SK-N-SH treated with all-trans-retinoic acid at 6 μM for 48 hours (cell line): ENCODE measurements at regions not wholly inside any gene's neighbourhood (a gene's known extent, or its start where the extent isn't known, plus 50 kb on each side); places are given as distances from the start of the nearest gene placed in this dataset.

Experiments used
- ATAC-seq: fragments of 200-7000 bp; cut with Tn5 transposase; 3 replicates; pipeline ENCODE4 v1.9.1; 2020; ENCODE audit warnings: mild to moderate bottlenecking, moderate library complexity
- ARNTL ChIP-seq: fragments of 450-650 bp; formaldehyde crosslinking; IDR thresholded peaks from 2 replicates; pipeline ENCODE4 v1.5.0; 2020; ENCODE audit warnings: low read depth, mild to moderate bottlenecking, moderate library complexity, borderline replicate concordance
- BACH2 ChIP-seq: fragments of 250-450 bp; sonication (Bioruptor Pico); IDR thresholded peaks from 2 replicates; pipeline ENCODE4 v1.9.0; 2021; ENCODE audit warnings: mild to moderate bottlenecking, borderline replicate concordance
- CSDC2 ChIP-seq: fragments of 250-450 bp; sonication (Bioruptor Pico); IDR thresholded peaks from 2 replicates; pipeline ENCODE4 v1.5.0; 2020; ENCODE audit warnings: mild to moderate bottlenecking, moderate library complexity
- ESRRG ChIP-seq: fragments of 250-450 bp; sonication (Bioruptor Pico); IDR thresholded peaks from 2 replicates; pipeline ENCODE4 v1.6.1; 2021; ENCODE audit warnings: mild to moderate bottlenecking
- PPARA ChIP-seq: fragments of 250-450 bp; sonication (Bioruptor Pico); IDR thresholded peaks from 2 replicates; pipeline ENCODE4 v1.5.0; 2020; ENCODE audit warnings: mild to moderate bottlenecking, borderline replicate concordance
- RARB ChIP-seq: fragments of 250-450 bp; sonication (Bioruptor Pico); IDR thresholded peaks from 2 replicates; pipeline ENCODE4 v1.8.0; 2021; ENCODE audit warnings: mild to moderate bottlenecking, moderate library complexity
- TCF4 ChIP-seq: fragments of 250-450 bp; sonication (Bioruptor Pico); IDR thresholded peaks from 2 replicates; pipeline ENCODE4 v1.8.0; 2021; ENCODE audit warnings: mild to moderate bottlenecking, moderate library complexity, borderline replicate concordance
- TOX ChIP-seq: fragments of 250-450 bp; sonication (Bioruptor Pico); IDR thresholded peaks from 2 replicates; pipeline ENCODE4 v1.8.0; 2021; ENCODE audit warnings: mild to moderate bottlenecking, moderate library complexity, borderline replicate concordance
- ZFP30 ChIP-seq: fragments of 450-650 bp; formaldehyde crosslinking; IDR thresholded peaks from 2 replicates; pipeline ENCODE4 v1.5.0; 2022; ENCODE audit warnings: mild to moderate bottlenecking, moderate library complexity
- ZNF565 ChIP-seq: fragments of 450-650 bp; formaldehyde crosslinking; conservative IDR thresholded peaks from 2 replicates; pipeline ENCODE4 v1.5.0; 2020; ENCODE audit warnings: low read depth, mild to moderate bottlenecking, moderate library complexity
- ZNF70 ChIP-seq: fragments of 450-650 bp; formaldehyde crosslinking; IDR thresholded peaks from 2 replicates; pipeline ENCODE4 v1.5.0; 2020; ENCODE audit warnings: mild to moderate bottlenecking, moderate library complexity
- ZNF8 ChIP-seq: fragments of 450-650 bp; formaldehyde crosslinking; IDR thresholded peaks from 2 replicates; pipeline ENCODE4 v1.5.0; 2020; ENCODE audit warnings: mild to moderate bottlenecking, moderate library complexity
- TF ChIP-seq, protein P1 (sequence below): fragments of 250-450 bp; sonication (Bioruptor Pico); IDR thresholded peaks from 2 replicates; pipeline ENCODE4 v1.8.0; 2020; ENCODE audit warnings: mild to moderate bottlenecking, moderate library complexity, borderline replicate concordance
- TF ChIP-seq, protein P2 (sequence below): fragments of 250-450 bp; sonication (Bioruptor Pico); IDR thresholded peaks from 2 replicates; pipeline ENCODE4 v1.8.0; 2021; ENCODE audit warnings: low read depth, mild to moderate bottlenecking, moderate library complexity, borderline replicate concordance
- TF ChIP-seq, protein P3 (sequence below): fragments of 250-450 bp; sonication (Bioruptor Pico); IDR thresholded peaks from 2 replicates; pipeline ENCODE4 v1.5.0; 2020; ENCODE audit warnings: mild to moderate bottlenecking, moderate library complexity
- TF ChIP-seq, protein P4 (sequence below): fragments of 250-450 bp; sonication (Bioruptor Pico); IDR thresholded peaks from 2 replicates; pipeline ENCODE4 v1.5.1; 2020; ENCODE audit warnings: low read depth, mild to moderate bottlenecking, moderate library complexity
- TF ChIP-seq, protein P5 (sequence below): fragments of 250-450 bp; sonication (Bioruptor Pico); IDR thresholded peaks from 2 replicates; pipeline ENCODE4 v1.5.1; 2021; ENCODE audit warnings: mild to moderate bottlenecking, moderate library complexity

DNA sequence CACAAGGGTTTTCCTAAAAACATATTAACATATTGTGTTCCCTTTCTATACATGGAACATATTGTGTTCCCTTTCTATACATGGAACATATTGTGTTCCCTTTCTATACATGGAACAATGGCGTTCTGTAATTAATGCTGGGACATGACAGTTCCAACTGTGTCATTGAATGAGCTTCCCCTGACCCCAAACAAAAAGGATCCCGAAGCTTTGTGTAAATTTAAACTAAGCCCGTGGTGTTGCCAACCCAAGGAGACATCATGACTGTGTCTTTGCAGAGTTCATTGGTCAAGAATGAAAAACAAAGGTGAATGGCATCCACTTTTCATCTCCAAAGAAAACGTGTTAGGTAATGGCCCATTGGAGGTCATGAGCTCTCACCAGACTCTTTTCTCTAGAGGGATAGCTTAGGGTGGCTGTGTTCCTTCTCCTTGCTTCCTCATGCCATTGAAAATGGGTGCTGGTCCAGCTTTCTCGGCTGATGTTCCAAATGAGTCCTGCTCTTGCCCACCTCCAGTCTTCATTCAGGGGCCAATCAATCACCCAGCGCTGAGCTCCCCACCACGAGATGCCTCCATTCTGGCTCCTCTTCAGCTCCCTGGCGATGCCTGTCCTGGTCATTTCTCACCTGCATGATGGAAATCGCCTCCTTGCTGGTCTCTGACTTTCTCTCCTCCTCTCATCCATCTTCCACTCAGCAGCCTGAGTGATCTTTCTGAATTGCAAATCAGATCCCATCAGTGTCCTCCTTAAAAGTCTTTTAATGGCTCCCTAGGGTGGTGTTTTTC, 156.1 kb downstream of the VRK1 start (continued):
- TF ChIP-seq, protein P1, sequence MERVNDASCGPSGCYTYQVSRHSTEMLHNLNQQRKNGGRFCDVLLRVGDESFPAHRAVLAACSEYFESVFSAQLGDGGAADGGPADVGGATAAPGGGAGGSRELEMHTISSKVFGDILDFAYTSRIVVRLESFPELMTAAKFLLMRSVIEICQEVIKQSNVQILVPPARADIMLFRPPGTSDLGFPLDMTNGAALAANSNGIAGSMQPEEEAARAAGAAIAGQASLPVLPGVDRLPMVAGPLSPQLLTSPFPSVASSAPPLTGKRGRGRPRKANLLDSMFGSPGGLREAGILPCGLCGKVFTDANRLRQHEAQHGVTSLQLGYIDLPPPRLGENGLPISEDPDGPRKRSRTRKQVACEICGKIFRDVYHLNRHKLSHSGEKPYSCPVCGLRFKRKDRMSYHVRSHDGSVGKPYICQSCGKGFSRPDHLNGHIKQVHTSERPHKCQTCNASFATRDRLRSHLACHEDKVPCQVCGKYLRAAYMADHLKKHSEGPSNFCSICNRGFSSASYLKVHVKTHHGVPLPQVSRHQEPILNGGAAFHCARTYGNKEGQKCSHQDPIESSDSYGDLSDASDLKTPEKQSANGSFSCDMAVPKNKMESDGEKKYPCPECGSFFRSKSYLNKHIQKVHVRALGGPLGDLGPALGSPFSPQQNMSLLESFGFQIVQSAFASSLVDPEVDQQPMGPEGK (CRISPR knock-in tag) = no peak
- TF ChIP-seq BACH2 (CRISPR knock-in tag) (no peak), ZNF70 (CRISPR knock-in tag) (no peak), ZNF8 (CRISPR knock-in tag) (no peak), TOX (CRISPR knock-in tag) (no peak), ZFP30 (CRISPR knock-in tag) (no peak), ARNTL (CRISPR knock-in tag) (no peak), RARB (CRISPR knock-in tag) (no peak)

DNA sequence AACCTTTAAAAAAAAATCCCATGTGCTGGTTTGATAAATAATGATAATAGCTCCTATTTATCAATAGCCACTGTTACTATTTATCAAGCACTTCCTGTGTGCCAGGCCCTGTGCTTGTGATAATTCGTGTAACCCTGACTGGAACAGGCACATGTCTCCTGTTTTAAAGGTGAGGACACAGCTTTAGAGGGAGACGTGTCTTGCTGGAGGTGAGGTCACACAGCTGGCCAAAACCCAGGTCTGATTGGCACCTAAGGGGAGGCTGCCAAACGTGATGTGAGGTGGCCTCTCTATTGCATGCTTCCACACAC, 156.6 kb downstream of the VRK1 start:
- no peak for ATAC-seq
- no peak for TF ChIP-seq CSDC2 (CRISPR knock-in tag)
- TF ChIP-seq RARB (CRISPR knock-in tag) = no peak
- TF ChIP-seq TCF4 (CRISPR knock-in tag) = no peak
- TF ChIP-seq, protein P2, sequence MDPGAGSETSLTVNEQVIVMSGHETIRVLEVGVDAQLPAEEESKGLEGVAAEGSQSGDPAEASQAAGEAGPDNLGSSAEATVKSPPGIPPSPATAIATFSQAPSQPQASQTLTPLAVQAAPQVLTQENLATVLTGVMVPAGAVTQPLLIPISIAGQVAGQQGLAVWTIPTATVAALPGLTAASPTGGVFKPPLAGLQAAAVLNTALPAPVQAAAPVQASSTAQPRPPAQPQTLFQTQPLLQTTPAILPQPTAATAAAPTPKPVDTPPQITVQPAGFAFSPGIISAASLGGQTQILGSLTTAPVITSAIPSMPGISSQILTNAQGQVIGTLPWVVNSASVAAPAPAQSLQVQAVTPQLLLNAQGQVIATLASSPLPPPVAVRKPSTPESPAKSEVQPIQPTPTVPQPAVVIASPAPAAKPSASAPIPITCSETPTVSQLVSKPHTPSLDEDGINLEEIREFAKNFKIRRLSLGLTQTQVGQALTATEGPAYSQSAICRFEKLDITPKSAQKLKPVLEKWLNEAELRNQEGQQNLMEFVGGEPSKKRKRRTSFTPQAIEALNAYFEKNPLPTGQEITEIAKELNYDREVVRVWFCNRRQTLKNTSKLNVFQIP (CRISPR knock-in tag) = no peak
- TF ChIP-seq ZNF565 = no peak

DNA sequence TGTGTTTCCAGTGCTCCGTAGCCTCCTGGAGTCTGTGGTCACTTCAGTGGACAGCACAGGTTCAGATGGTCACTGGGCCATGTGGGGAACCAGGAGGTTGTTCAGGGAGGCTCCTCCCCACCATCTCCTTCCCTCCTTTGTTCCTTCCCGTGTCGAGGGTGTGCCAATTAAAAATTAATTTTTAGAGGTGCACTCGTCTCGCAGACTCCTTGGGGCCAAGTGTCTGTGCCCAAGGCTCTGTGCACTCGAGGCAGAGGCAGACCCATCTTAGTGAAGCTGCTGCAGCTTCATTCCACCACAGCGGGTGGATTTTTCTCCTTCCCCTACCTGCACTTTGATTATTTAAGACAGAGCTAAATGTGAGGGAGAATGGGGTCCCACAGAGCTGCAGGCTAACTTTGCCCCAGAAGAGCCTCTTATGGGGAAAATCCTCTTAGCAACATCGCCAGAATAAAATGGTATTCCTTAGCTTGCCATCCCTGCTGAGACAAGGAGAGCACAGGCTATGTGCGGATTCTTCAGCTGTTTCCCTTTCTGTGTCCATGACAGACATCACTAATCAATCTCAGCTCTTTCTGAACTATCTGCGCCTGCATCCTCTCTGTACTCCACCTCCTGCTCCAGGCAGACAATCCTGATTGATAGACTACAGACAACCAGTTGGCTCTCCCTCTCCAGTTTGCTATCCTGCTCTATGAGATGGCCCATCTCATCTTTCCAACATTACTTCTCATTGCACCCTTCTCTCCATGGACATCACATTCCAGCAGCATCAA, 159.5 kb downstream of the VRK1 start:
- no peak for ATAC-seq
- no peak for TF ChIP-seq ARNTL (CRISPR knock-in tag)
- TF ChIP-seq, protein P3, sequence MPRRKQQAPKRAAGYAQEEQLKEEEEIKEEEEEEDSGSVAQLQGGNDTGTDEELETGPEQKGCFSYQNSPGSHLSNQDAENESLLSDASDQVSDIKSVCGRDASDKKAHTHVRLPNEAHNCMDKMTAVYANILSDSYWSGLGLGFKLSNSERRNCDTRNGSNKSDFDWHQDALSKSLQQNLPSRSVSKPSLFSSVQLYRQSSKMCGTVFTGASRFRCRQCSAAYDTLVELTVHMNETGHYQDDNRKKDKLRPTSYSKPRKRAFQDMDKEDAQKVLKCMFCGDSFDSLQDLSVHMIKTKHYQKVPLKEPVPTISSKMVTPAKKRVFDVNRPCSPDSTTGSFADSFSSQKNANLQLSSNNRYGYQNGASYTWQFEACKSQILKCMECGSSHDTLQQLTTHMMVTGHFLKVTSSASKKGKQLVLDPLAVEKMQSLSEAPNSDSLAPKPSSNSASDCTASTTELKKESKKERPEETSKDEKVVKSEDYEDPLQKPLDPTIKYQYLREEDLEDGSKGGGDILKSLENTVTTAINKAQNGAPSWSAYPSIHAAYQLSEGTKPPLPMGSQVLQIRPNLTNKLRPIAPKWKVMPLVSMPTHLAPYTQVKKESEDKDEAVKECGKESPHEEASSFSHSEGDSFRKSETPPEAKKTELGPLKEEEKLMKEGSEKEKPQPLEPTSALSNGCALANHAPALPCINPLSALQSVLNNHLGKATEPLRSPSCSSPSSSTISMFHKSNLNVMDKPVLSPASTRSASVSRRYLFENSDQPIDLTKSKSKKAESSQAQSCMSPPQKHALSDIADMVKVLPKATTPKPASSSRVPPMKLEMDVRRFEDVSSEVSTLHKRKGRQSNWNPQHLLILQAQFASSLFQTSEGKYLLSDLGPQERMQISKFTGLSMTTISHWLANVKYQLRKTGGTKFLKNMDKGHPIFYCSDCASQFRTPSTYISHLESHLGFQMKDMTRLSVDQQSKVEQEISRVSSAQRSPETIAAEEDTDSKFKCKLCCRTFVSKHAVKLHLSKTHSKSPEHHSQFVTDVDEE = no peak
- TF ChIP-seq, protein P1 (CRISPR knock-in tag) = no peak

DNA sequence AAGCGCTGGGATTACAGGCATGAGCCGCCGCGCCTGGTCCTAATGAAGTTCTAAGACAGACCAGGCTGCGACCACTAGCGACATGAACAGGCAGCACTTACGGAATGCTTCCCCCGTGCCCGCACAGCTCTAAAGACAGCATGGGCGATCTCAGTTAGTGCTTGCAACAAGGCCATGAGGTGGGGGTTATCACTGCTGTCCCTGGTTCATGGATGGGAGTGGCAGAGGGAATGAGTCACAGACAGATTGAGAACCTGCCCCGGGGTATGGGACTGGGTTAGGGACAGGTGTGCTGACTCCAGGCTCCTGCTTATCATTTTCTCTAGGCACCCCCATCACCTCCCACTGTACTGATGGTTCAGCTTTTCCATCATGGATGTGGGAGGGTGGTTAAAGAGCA, 160.9 kb downstream of the VRK1 start:
- no peak for ATAC-seq
- TF ChIP-seq ZNF70 (CRISPR knock-in tag) = no peak
- TF ChIP-seq CSDC2 (CRISPR knock-in tag) = no peak
- no peak for TF ChIP-seq ESRRG (CRISPR knock-in tag)
- TF ChIP-seq, protein P1 (CRISPR knock-in tag) = no peak
- TF ChIP-seq RARB (CRISPR knock-in tag) = no peak
- TF ChIP-seq ZNF8 (CRISPR knock-in tag) = no peak
- no peak for TF ChIP-seq ZNF565
- TF ChIP-seq, protein P4, sequence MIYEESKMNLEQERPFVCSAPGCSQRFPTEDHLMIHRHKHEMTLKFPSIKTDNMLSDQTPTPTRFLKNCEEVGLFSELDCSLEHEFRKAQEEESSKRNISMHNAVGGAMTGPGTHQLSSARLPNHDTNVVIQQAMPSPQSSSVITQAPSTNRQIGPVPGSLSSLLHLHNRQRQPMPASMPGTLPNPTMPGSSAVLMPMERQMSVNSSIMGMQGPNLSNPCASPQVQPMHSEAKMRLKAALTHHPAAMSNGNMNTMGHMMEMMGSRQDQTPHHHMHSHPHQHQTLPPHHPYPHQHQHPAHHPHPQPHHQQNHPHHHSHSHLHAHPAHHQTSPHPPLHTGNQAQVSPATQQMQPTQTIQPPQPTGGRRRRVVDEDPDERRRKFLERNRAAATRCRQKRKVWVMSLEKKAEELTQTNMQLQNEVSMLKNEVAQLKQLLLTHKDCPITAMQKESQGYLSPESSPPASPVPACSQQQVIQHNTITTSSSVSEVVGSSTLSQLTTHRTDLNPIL (CRISPR knock-in tag) = no peak
- TF ChIP-seq, protein P2 (CRISPR knock-in tag) = no peak
- no peak for TF ChIP-seq BACH2 (CRISPR knock-in tag)
- no peak for TF ChIP-seq PPARA (CRISPR knock-in tag)
- no peak for TF ChIP-seq ZFP30 (CRISPR knock-in tag)
- TF ChIP-seq, protein P5, sequence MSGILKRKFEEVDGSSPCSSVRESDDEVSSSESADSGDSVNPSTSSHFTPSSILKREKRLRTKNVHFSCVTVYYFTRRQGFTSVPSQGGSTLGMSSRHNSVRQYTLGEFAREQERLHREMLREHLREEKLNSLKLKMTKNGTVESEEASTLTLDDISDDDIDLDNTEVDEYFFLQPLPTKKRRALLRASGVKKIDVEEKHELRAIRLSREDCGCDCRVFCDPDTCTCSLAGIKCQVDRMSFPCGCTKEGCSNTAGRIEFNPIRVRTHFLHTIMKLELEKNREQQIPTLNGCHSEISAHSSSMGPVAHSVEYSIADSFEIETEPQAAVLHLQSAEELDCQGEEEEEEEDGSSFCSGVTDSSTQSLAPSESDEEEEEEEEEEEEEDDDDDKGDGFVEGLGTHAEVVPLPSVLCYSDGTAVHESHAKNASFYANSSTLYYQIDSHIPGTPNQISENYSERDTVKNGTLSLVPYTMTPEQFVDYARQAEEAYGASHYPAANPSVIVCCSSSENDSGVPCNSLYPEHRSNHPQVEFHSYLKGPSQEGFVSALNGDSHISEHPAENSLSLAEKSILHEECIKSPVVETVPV (CRISPR knock-in tag) = no peak
